ENCODE measurements at regions not wholly inside any gene's neighbourhood (a gene's known extent, or its start where the extent isn't known, plus 50 kb on each side); places are given as distances from the start of the nearest gene placed in this dataset.

- DNase-seq (ENCODE audit: low read depth), result no peak
- H3K4me3 ChIP-seq (ENCODE audit: low read depth, low read length), result no peak overlapping the region
- no peak for TF ChIP-seq CTCF (conservative IDR thresholded peaks at IDR 0.05; ENCODE audit: low read depth, low read length)
Measured at GRCh38 chr10:78307576-78307975, 273.9 kb downstream of the RPS24 start.

- no peak for TF ChIP-seq CTCF (conservative IDR thresholded peaks at IDR 0.05; ENCODE audit: low read depth, low read length)
- no peak for DNase-seq (ENCODE audit: low read depth)
- no peak overlapping the region for H3K4me3 ChIP-seq (ENCODE audit: low read depth, low read length)
Measured at GRCh38 chr10:78309536-78310237, 276.0 kb downstream of the RPS24 start.

GRCh38 chr10:78310481-78311080 lies 276.9 kb downstream of the RPS24 start:
- DNase-seq (ENCODE audit: low read depth), result no peak
- no peak overlapping the region for H3K4me3 ChIP-seq (ENCODE audit: low read depth, low read length)
- TF ChIP-seq CTCF (conservative IDR thresholded peaks at IDR 0.05; ENCODE audit: low read depth, low read length), result no peak

GRCh38 chr10:78312197-78313047 lies 278.8 kb downstream of the RPS24 start:
- H3K4me3 ChIP-seq (ENCODE audit: low read depth, low read length), result no peak overlapping the region
- TF ChIP-seq CTCF (conservative IDR thresholded peaks at IDR 0.05; ENCODE audit: low read depth, low read length), result no peak
- peak; percentile 48 for DNase-seq (ENCODE audit: low read depth)

- no peak for TF ChIP-seq CTCF (conservative IDR thresholded peaks at IDR 0.05; ENCODE audit: low read depth, low read length)
- H3K4me3 ChIP-seq (ENCODE audit: low read depth, low read length), result no peak overlapping the region
- no peak for DNase-seq (ENCODE audit: low read depth)
Measured at GRCh38 chr10:78313048-78313381, 279.4 kb downstream of the RPS24 start.

GRCh38 chr10:78313636-78314035 lies 280.0 kb downstream of the RPS24 start:
- TF ChIP-seq CTCF (conservative IDR thresholded peaks at IDR 0.05; ENCODE audit: low read depth, low read length), result no peak
- DNase-seq (ENCODE audit: low read depth), result no peak
- H3K4me3 ChIP-seq (ENCODE audit: low read depth, low read length), result no peak overlapping the region

Measured in epithelial cell of proximal tubule (primary cell).